ENCODE measurements at regions not wholly inside any gene's neighbourhood (a gene's known extent, or its start where the extent isn't known, plus 50 kb on each side); places are given as distances from the start of the nearest gene placed in this dataset.

- no peak for TF ChIP-seq CTCF (IDR thresholded peaks at IDR 0.05)
- TF ChIP-seq EP300 (IDR thresholded peaks at IDR 0.05), result no peak
Observed at GRCh38 chr2:23299476-23300195, 85.3 kb upstream of the KLHL29 start.

Measured in ovary (tissue), 3 donors.